COLO668 (cell line): ENCODE measurements at regions not wholly inside any gene's neighbourhood (a gene's known extent, or its start where the extent isn't known, plus 50 kb on each side); places are given as distances from the start of the nearest gene placed in this dataset.

Experiments used
- DNase-seq: peaks from one replicate; lab custom pipeline; 2025; ENCODE audit not compliant: unreplicated experiment; lab: John Stamatoyannopoulos, UW

DNA sequence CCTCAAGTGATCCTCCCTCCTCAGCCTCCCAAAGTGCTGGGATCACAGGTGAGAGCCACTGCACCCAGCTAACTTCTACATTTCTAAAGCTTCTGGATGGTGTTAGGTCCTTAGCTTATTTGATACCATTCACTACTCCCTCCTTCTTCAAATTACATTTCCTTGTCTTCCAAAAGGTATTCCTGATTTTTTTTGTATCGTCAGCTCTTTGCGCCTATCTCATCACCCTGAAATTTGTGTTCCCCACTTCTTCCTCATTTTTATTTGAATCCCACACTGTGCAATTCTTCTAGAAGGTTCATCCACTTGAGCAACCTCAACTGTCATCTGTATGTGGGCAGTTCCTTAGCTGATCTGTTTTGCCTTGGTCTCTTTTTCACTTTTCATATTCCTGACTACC lies 241.8 kb upstream of the RGS6 start:
- no peak for DNase-seq

DNA sequence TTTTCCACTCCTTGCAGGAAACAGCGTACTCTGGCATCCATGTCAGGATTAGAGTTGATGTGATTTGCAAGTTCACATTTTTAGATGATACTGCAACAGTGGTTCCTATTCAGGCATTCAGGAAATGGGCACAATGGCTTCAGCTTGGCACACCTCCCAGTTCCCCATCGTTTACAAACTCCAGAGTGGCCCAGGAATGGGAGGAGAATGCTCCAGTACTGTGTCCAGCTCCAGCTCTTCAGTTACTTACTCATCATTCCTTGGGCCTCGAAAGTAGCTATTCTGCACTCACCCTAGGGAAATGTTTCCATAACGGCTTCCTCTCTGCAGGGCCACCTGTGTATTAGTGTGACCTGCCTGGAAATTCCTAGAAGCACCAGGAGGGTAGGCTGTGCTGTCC lies 239.7 kb upstream of the RGS6 start:
- DNase-seq, result no peak

DNA sequence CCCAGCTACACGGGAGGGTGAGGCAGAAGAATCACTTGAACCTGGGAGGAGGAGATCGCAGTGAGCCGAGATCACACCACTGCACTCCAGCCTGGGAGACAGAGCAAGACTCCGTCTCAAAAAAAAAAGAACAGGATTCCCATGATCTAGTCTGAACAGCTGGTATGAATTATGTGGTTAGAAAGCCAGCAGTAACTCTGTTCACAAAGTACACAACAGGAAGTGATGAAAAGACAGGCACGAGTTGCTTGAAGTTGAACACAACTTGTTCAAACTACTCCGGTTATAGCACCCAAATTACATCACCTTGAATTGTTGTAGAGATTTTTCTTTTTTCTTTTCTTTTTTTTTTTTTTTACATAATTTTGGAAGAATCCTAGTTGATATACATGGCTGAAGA lies 238.8 kb upstream of the RGS6 start:
- no peak for DNase-seq

DNA sequence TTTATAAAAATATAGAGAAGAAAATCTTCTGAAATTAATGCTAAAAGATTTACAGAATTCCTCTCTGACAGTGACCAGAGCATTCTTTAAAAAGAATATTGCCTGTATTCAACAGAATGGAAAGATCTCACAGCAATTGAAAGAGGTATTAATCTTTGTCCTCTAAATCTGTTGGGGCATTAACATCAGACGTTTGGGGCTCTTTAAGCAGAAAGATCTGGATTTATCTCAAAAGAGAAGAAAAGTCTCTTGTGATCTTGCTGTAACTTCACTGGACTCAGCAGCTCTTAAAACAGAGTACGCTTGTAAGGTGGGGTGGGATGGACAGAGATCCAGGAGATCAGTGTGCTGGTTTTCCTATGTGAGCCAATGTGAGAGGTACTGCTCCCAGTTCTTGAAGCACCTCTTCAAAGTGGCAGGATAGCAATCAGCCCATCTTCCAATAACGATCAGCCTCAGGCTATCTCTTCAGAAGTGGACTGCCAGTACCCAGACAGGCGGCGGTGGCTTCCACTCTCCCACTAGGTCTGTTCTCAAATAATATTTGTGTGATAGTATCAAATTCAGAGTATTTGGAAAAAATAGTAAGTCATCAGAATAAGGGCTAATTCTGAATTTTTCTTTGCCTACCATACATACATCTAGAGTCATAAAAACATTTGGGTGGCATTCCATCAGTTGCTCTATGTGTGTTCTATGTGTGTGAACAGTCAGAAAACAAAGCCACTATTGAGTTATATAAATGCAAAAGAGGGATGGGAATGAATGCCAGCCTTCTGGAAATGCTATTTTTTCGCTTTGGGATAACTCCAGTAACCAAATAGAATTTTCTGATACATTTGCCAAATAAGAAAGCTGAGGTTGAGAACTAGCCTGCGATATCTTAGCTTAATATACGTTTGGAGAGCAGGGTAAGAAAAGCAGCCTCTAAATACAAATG lies 237.4 kb upstream of the RGS6 start:
- no peak for DNase-seq

DNA sequence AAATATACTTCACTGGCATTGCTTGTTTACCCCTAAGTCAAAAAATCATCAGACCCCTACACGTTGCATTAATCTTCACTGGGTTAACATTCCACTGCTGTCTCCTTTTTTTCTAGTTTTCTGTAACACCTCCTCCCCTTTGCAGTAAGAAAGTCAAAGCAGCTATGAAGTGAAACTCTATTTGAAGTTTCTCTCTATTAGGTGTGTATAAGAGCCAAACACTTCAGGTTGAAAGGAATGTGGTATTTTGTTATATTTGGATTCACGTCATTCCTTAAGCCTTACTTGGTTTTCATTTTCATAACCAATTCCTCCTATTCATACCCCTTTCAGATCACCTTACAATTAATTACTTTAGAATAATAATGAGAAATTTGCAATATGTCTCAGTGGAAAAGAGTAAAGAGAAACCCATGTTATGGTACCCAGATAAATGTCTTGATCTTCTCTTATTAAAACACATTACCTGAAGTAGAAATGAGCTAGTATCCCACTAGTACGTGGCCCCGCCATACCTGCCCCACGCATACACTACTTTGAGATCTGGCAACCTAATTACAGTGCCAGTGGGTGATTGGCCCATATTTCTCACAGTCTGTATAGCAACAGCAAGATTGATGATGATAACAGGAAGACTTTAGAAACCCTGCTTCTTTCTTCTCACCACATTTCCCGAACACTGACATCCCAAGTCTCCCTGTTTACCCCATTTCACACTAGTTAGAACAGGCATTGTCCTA lies 236.4 kb upstream of the RGS6 start:
- DNase-seq, result no peak

DNA sequence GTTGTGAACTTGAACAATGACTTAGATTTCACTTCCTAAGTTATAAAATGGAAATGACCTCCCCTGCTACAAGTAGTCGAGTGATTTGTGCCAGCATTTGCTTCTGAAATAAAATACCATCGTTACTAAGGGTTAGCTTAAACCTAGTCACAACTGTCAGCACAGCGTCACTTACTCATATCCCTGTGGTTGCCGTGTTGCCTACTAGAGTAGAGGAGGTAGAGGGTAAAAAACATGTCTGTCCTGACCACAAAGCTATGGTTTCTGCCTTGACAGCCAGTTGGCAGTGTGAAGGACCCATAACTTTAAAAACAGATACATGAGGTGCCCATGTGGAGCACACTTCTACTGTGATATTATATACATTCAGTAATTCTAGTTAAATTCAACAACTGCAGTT lies 234.2 kb upstream of the RGS6 start:
- no peak for DNase-seq

DNA sequence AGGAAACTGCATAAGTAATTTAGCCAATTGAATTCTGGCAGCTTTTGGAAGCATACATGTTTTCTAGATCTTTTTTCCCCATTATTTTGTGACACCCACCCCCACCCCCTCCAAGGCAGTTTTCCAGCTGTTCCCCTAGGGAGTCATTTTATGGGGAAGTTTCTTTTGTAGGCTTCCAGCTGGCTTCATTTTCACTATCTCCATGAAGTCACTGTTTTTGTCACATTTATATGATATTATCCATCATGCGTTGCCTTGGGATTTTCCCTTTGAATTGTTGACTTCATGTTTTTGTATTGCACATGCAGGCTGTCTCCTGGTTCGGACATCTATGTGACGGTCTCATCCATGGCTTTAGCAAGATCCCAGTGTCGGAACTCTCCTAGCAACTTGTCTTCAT lies 233.6 kb upstream of the RGS6 start:
- DNase-seq, result no peak

DNA sequence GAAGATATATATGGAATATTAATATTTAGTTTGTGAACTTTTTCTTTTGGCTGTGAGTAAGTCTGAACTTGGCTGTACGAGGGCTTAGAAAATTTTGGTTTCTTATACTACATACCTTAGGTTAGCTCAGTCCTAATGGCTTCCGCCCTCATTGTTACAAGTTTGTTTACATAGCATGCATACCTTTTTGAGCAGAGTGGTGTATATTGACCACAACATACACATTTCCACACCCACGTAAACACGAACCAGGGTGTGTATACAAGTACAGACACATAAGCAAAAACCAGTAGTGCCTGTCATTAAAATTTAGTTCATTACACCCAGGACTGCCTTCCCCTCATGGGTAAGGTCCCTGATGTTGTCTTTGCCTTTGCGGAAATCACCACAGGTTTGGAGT lies 230.2 kb upstream of the RGS6 start:
- DNase-seq, result no peak

DNA sequence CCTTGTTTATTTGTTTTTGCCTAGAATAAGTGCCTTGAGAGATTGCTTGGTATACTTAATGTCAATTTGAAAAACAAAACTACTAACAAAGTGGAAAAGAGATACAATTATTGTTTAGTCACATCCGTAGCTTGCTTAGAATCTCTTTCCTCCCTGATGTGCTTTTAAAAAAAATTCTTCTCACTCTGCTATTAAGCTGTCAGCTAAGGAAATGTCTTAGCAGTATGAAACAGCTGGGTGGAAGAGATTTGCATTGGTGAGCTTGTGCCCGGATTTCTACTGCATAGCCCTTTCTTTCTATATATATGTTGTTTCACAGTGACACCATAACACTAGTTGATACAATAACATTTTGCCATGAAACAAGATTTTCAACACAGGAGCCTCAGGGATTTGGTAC lies 229.4 kb upstream of the RGS6 start:
- no peak for DNase-seq

DNA sequence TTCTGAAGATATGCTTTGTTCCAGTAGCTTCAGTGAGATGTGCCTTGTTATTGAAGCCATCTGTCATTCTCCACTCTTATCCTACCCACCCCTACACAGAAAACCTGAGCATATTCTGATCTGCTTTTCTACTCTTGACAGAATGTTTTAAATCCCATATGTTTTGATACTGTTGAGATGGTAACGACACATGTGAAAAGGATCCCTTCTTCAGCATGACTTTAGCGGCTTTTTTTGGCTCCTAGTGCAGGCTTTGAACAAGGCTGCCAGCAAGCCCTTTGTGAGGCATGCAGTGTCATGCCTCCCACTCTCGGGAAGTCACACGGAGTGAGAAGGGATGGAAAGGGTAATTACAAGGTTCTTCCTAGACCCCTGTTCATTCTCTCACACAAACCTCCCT lies 228.8 kb upstream of the RGS6 start:
- DNase-seq, result no peak

DNA sequence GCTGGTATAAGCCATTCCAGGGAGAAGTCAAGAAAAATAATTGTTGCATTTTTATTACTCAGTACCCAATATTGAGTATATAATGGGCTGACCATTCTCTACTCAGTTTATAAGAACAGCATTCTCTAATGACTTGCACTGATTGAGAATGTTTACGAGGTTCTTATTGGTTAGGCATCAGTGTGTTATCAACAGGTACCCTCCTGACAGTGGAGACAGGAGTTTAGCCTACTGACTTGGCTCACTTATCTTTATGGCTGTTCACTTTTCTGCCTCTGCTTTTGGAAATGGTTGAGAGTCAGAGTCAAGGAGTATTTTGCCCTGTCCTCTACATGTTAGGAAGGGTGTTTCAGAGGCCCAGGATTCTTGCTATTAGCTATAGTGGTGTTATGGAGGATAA lies 228.0 kb upstream of the RGS6 start:
- no peak for DNase-seq

DNA sequence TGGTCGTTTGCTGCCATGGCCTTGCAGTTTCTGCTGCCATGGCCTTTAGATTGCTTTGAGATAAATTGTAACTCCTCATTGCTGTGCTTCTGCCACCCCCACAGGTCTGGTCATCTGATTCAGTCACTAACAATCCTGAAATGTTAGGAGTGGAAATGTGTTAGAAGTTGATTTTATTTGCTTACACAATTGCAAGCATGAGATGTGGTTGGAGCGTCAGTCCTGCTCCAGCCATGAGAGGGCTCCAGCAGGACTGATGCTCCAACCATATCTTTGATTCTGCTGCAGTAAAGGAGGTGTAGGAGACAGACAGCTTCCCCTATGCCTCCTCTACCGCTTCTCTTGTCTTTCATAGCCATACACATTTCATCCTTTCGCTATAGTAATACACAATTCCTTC lies 226.8 kb upstream of the RGS6 start:
- no peak for DNase-seq

DNA sequence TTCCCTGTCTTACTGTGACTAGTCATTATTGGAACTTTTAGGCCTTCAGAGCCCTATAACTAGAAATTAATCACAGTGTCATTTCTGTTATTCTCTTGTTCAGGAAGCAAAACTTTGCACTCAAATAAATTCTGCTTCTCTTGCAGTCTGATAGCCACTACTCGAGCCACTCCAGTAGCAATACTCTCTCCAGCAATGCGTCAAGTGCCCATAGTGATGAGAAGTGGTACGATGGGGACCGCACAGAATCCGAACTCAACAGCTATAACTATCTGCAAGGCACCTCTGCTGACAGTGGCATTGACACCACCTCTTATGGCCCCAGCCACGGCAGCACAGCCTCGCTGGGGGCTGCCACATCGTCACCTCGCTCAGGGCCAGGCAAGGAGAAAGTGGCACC lies 223.2 kb upstream of the RGS6 start:
- DNase-seq, result no peak

DNA sequence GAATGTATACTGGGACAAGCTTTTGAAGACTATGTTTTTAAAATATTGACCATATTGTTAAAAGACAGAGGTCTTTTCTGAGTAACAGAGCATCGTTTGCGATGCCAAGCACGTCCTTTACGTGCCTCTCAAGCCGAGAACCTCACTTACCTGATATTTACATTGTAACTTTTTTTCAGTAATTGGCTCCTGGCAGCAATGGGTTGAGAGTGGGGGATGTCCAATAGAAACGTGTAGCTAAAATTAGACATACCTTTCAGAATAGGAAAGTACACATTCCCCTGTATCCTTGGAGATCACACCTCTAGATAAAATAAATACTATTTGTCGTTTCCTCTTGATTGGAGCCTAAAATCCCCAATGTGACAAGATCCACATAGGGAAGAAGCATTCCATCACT lies 222.2 kb upstream of the RGS6 start:
- no peak for DNase-seq

DNA sequence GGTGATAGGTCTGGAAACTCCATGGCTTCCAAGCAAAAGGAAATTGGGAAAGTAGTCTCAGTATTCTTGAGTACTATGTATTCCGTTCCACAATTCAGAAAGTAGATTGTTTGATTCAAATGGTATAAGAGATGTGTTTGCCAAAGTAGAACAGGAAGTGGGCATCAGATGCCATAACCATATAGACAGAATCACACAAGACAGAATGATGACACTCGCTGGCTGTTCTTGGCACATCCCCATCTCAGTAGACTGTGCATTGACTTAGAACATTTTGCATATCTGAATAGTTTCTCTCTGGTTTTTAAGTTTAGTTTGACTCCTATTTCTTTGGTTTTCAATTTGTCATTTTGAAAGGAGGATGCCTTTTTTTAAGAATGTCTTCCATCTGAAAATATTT lies 221.1 kb upstream of the RGS6 start:
- DNase-seq, result no peak

DNA sequence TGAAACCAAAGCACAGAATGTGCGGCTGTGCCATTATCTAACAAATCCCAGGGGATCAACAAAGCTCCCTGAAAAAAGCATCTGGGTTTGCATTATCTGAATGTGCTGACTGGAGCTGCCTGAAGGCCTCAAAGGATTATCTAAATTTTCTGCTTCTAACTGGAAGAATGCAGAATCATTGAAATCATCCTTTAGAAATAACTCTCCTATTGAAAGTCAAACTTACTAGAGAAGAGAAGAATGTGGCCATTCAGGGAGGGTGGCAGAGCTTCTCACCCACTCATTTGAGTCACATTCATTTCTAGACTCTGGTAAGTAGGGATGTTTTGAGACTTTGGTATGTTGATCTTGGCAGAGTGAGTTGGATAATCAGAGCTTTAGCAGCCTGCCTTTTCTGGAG lies 220.6 kb upstream of the RGS6 start:
- no peak for DNase-seq

DNA sequence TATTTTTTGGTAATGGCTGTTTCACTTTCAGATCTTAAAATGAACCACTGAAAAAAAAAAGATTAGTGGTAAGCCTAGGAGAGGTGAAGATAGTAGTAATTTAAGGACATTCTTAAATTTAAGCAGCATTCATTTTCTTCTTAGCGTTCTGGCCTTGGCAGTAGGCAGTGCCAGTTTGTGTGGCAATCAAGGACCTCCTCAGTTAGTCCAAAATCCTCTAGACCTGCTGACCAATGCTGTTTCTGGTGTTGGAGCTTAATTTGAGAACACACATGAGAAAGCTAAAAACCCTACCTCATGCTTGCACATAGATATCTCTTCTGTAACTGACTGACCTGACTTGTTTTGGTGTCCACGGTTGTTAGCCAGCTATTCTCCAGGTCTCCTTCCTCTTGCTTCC lies 219.8 kb upstream of the RGS6 start:
- no peak for DNase-seq

DNA sequence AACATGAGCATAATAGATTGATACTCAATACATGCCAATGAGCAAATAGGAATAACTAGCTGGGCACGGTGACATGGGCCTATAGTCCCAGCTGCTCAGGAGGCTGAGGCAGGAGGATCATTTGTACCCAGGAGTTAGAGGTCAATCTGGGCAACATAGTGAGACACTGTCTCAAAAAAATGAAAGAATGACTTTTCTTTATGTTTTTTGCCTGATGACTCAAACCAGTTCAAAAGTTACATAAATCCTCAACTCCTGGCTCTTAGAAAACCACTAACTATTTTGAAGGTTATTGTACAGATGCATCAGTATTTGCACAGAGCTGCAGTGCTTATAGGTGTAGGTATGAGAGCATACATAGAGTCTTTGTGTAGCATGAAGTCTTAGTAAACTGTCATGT lies 219.2 kb upstream of the RGS6 start:
- no peak for DNase-seq

DNA sequence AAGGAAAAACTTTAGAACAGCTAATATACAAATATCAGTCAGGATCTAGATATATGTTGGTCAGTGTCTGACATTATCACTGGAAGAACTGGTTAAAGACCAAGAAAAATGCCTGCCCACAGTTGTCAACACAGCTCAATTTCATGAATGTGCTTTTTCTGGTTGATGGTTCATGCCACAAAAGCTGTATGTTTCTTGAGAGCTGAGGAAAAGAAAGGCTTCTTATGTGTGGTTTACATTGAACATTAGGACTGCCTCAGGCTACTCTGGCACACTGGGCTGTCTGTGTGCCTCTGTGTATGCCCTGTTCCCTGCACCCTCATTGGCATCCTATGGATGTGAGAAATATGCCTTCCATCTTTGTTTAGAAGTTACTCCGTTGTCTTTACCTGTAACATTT lies 218.8 kb upstream of the RGS6 start:
- DNase-seq, result no peak

DNA sequence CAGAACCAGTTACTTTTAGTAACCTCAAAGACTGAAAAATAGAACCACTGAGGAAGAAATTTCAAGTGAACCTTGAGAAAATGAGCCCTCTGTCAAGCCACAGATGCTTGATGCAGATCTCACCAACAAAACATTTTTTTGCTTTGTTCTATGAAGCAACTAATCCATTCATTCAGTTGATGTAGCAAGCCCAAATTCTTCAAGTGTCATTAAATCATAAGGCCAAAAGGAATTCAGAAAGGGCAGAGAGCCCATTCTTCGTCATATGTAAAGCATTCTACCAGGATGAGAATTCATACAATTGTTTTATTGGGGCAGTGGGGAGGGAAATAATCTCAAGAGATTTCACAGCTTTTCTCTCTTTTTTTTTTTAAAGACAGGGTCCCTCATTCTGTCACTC lies 218.0 kb upstream of the RGS6 start:
- DNase-seq, result no peak

DNA sequence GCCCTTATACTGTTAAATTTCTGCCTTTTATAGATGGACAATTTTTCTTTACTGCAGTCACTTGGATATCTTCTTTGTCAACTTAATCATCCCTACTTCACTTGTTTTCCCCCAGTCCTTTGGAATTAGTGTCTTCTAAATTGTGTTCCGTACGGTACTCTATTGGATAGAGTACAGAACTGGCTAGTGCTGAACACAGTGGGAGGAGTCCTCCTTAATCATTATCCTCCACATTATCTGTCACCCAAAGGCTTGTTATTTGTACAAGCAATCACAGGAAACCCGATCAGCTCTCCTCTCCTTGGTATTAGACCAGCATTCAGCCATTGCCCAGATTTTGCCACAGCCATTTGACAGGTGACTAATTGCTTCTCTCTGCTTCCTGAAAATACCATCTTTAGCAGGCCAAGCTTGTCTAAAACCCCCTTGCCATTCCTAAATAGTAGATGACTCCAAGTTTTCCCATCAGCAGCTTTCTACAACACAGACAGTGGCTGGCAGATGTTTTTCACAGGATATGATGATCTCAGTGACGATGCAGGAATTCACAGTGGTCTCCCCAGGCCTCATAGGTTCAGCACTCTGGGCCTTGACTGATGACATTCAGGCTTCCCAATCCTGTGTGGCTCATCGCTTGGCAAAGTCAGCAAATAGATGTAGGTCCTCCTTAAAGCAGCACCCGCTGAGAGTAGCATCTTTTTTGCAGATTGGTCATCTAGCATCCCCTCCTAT lies 216.0 kb upstream of the RGS6 start:
- no peak for DNase-seq
